Erythroblast (primary cell): ENCODE measurements at regions not wholly inside any gene's neighbourhood (a gene's known extent, or its start where the extent isn't known, plus 50 kb on each side); places are given as distances from the start of the nearest gene placed in this dataset.

Experiments
- DNase-seq, 2 experiments: peaks; one replicate each; lab custom pipeline; 2025; lab: John Stamatoyannopoulos, UW
- GATA1 ChIP-seq: IDR thresholded peaks from 2 replicates; pipeline ENCODE4 v1.6.1; 2011; ENCODE audit warnings: low read depth, mild to moderate bottlenecking, control low read depth, low read length, moderate library complexity
- POLR2A ChIP-seq: IDR thresholded peaks from 2 replicates; pipeline ENCODE4 v1.6.1; 2011; ENCODE audit warnings: mild to moderate bottlenecking, low read length

DNA sequence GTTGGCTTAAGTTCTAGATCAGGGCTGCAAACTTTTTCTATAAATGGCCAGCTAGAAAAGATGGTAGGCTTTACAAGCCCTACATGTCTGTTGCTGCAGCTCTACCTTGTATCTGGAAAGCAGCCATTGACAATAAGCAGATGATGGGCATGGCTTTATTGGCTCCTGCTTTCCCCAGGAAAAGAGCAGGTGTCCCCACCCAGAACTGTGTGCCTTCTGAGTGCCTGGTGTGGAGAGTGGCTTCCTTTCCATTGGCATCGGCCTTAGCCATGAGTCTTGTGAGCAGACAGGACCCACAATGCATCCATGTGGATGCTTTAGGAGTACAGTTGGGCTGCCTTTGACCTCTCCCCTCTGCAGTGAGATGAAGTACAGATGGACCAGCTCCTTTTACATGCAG, 120.2 kb downstream of the CD8B2 start:
- TF ChIP-seq GATA1 (no peak), POLR2A (no peak)
- DNase-seq, result no peak

DNA sequence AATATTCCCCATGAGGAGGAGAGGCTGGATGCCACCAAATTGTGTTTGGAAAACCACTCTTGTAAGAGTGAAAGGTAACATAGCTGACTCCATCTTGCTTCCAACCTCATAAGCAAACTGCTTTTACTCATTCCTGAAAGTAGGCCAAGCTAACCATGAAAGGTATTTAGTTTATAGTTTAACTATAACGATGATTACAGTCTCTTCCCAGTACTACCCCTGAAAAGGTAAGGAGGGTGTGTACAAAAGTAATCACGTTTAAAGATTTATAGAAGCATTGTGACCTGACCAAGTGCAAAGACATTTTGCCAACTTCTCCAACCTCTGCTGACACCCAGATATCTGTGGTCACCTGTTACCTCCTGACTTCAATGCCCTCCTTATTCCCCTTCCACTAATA, 122.6 kb downstream of the CD8B2 start:
- TF ChIP-seq GATA1 (no peak), POLR2A (no peak)
- DNase-seq, result no peak

DNA sequence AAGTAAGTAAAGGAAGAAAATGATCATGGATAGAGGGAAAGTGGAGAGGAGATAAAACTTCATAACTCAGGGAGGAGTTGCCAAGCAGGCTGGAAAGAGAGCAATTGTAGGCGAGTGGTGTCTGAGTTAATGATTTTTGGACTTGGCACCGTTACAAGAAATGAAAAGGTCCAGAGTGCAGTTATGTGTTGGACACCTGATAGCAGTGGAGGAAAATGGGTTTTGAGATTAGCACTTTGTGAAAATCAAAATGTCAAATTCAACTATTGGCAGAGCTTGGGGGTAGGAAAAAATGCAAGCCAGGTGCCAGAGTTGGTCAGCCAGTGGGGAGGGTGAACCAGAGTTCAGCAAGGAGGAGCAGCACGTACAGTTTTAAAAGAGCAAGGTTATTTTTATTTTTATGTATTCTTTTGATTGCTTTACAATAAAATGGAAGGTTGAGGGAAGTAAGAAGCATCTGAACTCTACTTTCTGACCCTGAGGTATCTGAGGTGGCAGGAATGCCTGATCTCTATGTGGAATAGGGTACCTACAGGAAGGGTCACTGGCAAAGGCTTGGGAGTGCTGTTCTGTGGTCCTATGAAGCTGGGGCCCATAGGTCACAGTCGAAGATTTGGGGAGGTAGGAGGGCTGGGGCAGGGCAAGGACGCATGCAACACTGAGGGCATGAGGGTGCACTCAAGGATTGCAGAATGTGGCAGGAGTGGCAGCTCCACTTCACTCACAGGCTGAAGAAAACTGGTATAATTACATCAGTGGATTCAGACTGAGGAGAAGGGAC, 127.5 kb downstream of the CD8B2 start:
- TF ChIP-seq GATA1, result no peak
- TF ChIP-seq POLR2A, result no peak
- no peak for DNase-seq

DNA sequence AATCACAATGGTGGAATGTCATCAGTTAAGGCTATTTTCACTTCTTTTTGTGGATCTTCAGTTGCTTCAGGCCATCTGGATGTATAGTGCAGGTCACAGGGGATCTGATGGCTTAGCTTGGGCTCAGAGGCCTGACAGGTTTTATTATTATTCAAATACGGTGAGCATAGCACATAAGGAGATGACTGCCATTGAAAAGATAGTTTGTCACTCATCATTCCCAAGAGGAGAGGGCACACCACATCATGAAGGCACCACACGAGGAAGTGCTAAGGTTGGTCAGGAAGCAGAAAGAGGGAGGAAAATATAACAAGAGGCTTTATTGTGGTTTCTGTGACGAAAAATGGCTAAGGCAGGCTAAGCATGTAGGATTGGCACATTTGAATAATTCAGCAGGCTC, 131.4 kb downstream of the CD8B2 start:
- TF ChIP-seq GATA1 (no peak), POLR2A (no peak)
- DNase-seq, result no peak

DNA sequence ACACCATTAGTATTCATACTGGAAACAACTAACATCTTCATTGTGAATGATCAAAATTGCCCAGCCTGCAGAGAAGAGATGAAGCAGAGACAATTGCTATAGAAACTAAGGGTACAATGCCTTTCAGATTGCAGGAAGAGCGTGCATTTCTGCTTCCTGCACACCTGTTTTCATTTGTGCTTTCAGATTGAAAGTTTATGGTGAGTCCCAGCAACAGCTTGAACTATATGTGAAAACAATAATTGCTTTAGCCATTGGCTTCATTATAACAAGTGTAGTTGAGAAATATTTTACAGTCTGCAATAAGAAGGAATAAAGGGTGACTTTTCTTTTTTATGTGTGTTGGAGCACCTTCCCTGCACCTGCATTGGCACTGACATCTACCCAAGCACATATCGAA, 136.3 kb downstream of the CD8B2 start:
- no peak for DNase-seq
- TF ChIP-seq POLR2A (no peak), GATA1 (no peak)

DNA sequence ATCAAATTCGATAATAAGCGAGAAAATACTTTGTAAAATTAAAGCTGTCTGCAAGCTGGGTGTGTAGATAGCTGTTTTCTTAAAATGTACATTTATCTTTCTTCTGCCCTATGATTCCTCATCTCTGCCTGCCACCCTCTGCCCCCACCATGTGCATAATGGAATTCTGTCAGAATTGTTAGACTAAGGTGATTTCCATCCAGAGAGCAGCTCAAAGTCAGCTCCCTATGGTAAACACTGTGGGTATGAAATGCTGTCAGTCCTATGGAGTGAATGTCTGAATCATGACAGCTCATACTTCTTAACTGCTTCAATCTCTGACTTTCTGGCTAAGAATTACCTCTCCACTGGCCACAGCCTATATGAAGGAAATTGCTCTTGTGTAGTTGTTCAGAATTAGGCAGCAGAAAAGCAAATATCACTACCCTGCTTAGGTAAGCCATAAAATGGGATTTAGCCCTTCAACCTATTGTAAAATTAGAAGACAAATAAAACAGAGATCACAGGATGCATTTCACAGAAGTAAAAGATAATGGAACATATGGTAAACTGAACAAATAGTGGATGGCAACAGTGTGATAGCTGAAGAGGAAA, 137.7 kb downstream of the CD8B2 start:
- TF ChIP-seq GATA1 (no peak), POLR2A (no peak)
- no peak for DNase-seq

DNA sequence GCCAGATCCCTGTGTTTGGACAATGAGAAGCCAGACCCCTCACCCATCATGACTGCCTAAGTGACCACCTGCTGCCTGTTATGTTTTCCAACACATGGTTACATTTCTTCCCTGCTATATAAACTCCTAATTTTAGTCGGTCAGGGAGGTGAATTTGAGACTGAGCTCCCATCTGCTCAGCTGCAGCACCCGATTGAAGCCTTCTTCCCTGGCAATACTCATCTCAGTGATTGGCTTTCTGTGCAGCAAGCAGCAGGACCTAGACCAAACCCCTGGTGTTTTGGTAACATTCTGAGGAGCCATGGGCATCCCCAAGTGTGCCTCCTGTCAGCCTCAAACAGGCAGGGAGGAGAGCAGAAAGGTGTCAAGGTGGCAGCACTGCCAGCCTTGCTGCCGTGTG, 141.2 kb downstream of the CD8B2 start:
- DNase-seq, result no peak
- TF ChIP-seq POLR2A (no peak), GATA1 (no peak)

DNA sequence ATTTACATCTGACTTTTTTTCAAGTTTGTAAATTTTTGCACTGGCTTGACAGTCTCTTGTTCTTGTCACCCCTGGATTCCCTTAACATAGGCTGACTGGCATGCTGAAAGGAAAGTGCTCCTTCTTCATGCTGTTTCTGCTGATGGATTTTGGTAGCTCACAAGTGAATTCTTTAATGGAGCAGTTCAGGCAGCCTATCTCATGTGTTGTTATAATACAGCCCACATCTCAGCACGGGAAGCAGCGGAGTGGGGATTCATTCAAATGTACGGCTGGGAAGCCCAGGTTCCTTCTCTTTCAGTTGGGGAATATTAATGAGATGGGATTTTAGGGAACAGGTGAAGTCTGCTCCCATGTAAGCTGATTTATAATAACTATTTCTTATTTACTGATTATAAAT, 142.8 kb downstream of the CD8B2 start:
- no peak for TF ChIP-seq GATA1
- no peak for TF ChIP-seq POLR2A
- DNase-seq, result no peak

DNA sequence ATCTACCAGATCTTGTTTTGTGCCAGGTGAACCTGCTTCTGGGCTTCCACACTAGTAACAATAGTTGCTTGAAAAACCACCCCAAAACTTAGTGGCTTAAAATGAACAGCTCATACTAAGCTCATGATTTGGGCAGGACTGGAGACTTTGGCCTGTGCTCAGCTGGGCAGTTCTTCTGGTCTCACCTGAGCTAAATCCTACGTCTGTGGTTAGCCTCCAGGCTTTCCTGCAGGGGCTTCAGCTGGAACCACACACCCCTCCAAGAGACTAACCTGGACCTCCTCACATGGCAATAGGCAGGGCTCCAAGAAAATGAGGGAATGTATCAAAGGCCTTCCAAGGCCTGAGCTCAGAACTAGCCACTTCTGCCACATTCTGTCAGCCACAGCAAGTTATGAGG, 144.1 kb downstream of the CD8B2 start:
- TF ChIP-seq GATA1, result no peak
- no peak for TF ChIP-seq POLR2A
- DNase-seq, result no peak

DNA sequence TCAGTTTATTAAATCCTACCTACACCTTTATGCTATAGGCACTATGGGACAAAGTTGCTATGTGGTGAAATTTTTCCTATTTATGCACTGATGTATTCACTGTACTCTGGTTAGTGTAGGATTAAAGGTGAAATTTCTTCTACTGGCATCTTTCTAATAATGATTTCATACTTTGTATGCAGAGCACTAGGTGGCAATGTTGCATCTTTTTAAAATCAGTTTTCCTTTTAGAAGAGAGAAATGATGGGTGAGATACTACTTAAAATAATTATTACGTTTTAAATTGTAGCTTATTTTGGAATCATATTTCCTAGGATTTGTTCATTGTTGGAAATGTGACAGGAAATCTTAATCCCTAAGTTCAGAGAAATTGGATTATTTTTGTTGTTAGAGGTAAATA, 150.9 kb downstream of the CD8B2 start:
- peak in 1 of 2 experiments; percentile 1 for DNase-seq
- TF ChIP-seq GATA1, result no peak
- TF ChIP-seq POLR2A, result no peak

DNA sequence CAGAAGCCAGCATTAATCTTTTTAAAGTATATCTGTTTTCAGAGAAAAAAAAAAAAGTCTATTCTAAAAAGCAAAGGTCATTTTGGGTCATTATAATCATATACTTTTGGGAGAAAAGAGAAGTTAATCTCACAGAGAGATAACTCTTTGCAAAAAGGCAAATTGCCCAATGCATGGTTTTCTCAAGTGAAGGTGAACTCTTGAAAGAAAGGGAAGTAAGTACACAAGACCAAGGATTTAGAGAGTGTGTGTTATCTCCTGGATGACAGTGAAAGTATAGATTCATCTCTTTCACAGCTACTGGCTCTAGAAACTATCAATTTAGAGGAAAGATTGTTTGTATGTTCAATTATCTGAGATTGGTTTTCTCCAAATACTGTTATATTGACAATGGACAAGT, 151.4 kb downstream of the CD8B2 start:
- DNase-seq, result no peak
- TF ChIP-seq GATA1, result no peak

DNA sequence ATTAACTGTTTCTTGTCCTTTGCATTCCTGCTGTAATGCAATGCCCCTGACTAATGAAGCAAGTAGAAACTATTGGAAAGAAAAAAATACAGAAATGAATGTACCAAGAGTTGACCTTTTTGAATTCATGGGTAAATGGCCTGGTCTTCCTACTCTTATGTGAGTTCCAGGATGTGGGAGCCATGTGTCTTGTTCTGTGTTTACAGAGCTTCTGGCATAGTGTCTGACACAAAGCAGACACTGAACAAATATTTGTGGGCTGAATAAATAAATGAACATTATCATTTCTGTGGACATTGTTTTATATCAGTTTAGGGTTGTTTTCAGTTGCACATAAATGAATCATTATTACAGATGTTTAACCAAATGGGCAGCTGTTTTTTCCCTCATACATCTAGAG, 155.5 kb downstream of the CD8B2 start:
- TF ChIP-seq GATA1 (no peak), POLR2A (no peak)
- DNase-seq, result no peak

DNA sequence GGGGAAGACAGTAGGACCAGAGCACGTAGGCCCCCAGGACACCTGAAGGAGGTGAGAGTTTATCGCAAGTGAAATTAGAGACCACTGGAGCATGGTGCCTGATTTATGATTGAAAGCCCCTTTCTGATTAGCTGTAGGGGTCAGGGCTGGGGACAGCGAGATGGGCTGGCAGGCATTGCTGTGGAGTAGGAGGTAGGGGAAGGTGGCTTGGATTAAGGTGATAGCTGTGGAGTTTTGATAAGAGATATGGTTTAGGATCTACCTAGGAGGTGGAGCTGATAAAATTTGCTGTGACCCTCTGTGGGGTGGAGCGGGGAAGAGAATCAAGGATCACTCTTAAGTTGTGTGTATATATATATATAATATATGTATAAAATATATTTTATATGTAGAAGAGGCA, 157.5 kb downstream of the CD8B2 start:
- no peak for TF ChIP-seq POLR2A
- no peak for TF ChIP-seq GATA1
- DNase-seq, result no peak

DNA sequence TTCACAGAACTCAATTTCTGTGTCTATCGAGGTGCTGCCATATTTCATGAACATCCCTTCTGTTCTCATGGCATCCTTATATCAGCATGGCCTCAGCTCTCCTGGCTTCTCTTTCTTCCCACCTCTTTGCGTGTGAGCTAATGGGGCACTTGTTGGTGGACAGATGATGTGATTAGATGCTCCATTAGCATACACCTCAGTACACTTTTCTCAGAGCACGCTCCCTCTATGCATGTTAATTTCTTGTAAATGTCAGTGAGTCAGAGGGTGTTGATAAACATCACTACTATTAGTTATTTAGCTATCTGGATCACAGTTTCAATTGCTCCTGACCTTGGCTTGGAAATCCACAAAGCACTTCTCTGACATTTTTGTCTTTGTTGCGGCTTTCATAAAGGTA, 159.4 kb downstream of the CD8B2 start:
- DNase-seq, result no peak
- TF ChIP-seq POLR2A (no peak), GATA1 (no peak)

DNA sequence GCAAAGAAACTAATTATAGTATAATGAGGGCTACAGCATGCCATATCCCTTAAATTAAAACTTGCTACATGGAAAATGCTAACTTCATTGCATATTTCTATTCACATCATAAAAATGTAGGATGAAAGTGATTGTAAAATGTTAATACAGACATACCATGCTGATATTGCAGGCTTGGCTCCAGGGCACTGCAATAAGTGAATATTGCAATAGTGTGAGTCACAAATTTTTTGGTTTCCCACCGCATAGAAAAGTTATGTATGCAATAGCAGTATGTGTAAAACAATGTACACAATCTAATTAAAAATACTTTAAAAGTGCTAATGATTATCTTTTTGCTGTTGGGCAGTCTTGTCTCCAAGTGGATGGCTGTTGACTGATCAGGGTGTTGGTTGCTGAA, 162.1 kb downstream of the CD8B2 start:
- no peak for DNase-seq
- no peak for TF ChIP-seq GATA1
- no peak for TF ChIP-seq POLR2A
